Tibial nerve (tissue), 4 donors: ENCODE measurements at regions not wholly inside any gene's neighbourhood (a gene's known extent, or its start where the extent isn't known, plus 50 kb on each side); places are given as distances from the start of the nearest gene placed in this dataset.

Experiments
- DNase-seq, 2 donors: peaks; one replicate each; pipeline ENCODE4 v3.0.0-alpha.2; 2019; ENCODE audit warnings: low spot score in 2 of 2
- H3K27ac ChIP-seq, 4 donors: fragments of 200-600 bp; sonication (generic) in 3 of 4; one replicate each; pipeline ENCODE4 v1.5.1; 2017 to 2019; ENCODE audit warnings: mild to moderate bottlenecking in 1 of 4
- H3K27me3 ChIP-seq, 2 donors: fragments of 200-600 bp; sonication (generic) in 1 of 2; one replicate each; pipeline versions ENCODE4 v1.5.1 to v1.6.0; 2017 to 2019
- H3K36me3 ChIP-seq, 3 donors: fragments of 200-600 bp; sonication (generic); one replicate each; pipeline ENCODE4 v1.5.1; 2018 to 2019
- H3K4me1 ChIP-seq, 4 donors: fragments of 200-600 bp; sonication (generic) in 3 of 4; one replicate each; pipeline ENCODE4 v1.5.1; 2017 to 2019
- H3K4me3 ChIP-seq, 4 donors: fragments of 200-600 bp; sonication (generic) in 3 of 4; one replicate each; pipeline ENCODE4 v1.5.1; 2017 to 2019; ENCODE audit warnings: mild to moderate bottlenecking in 1 of 4, moderate library complexity in 1 of 4
- H3K9me3 ChIP-seq, 4 donors: fragments of 200-600 bp; sonication (generic) in 3 of 4; one replicate each; pipeline ENCODE4 v1.5.1; 2017 to 2019
- CTCF ChIP-seq, 5 experiments: fragments of 200-600 bp in 3 of 5; fragments of 450-650 bp in 2 of 5; sonication (generic) in 3 of 5; IDR thresholded peaks; one replicate each; pipeline ENCODE4 v1.5.1; 2016 to 2019; ENCODE audit warnings: antibody characterized with exemption in 5 of 5, mild to moderate bottlenecking in 3 of 5, moderate library complexity in 2 of 5
- EP300 ChIP-seq, 2 donors: sonication (generic); formaldehyde crosslinking; IDR thresholded peaks; one replicate each; pipeline ENCODE4 v1.6.1; 2017; ENCODE audit warnings: antibody characterized with exemption in 2 of 2, mild to moderate bottlenecking in 1 of 2
- POLR2A ChIP-seq, 2 donors: fragments of 450-650 bp; IDR thresholded peaks; one replicate each; pipeline ENCODE4 v1.6.1; 2017; ENCODE audit warnings: antibody characterized with exemption in 2 of 2, mild to moderate bottlenecking in 2 of 2, moderate library complexity in 2 of 2
- WGBS, 2 donors: methylation state at CpG; one replicate each; pipeline ENCODE4 v1.1.5; 2018; 5-methylcytosine and 5-hydroxymethylcytosine counted together

GRCh38 chr16:62929593-62929992, 893.4 kb upstream of the CDH8 start:
- no peaks in the 10 kb centered on the region for H3K4me1 ChIP-seq
- DNase-seq: no peak
- TF ChIP-seq CTCF (IDR thresholded peaks at IDR 0.05) (no peak), POLR2A (IDR thresholded peaks at IDR 0.05) (no peak), EP300 (IDR thresholded peaks at IDR 0.05) (no peak)
- no peaks in the 10 kb centered on the region for H3K36me3 ChIP-seq
- H3K9me3 ChIP-seq: no peaks in the 10 kb centered on the region
- no peaks in the 10 kb centered on the region for H3K27me3 ChIP-seq
- WGBS, 2 donors: 48 to 51% methylated on average over 3 of the region's 3 CpGs
- H3K4me3 ChIP-seq: no peak overlapping the region
- no peak overlapping the region for H3K27ac ChIP-seq

GRCh38 chr16:62927122-62927521, 890.9 kb upstream of the CDH8 start:
- no peaks in the 10 kb centered on the region for H3K27me3 ChIP-seq
- WGBS, 2 donors: 36 to 39% methylated on average over 2 of the region's 2 CpGs
- H3K27ac ChIP-seq: no peak overlapping the region
- no peak for TF ChIP-seq POLR2A (IDR thresholded peaks at IDR 0.05)
- no peak for TF ChIP-seq CTCF (IDR thresholded peaks at IDR 0.05)
- no peak for TF ChIP-seq EP300 (IDR thresholded peaks at IDR 0.05)
- no peaks in the 10 kb centered on the region for H3K36me3 ChIP-seq
- H3K9me3 ChIP-seq: no peaks in the 10 kb centered on the region
- H3K4me3 ChIP-seq: no peak overlapping the region
- DNase-seq: no peak
- no peaks in the 10 kb centered on the region for H3K4me1 ChIP-seq

- H3K27ac ChIP-seq: no peak overlapping the region
- 76 to 77% methylated on average over 5 of the region's 5 CpGs for WGBS, 2 donors
Observed at GRCh38 chr16:62926121-62926801, 890.0 kb upstream of the CDH8 start.

GRCh38 chr16:62921904-62922303, 885.7 kb upstream of the CDH8 start:
- Histone ChIP-seq H3K4me3 (no peak overlapping the region), H3K4me1 (no peaks in the 10 kb centered on the region), H3K9me3 (no peaks in the 10 kb centered on the region), H3K27ac (no peak overlapping the region), H3K27me3 (no peaks in the 10 kb centered on the region), H3K36me3 (no peaks in the 10 kb centered on the region)
- TF ChIP-seq CTCF (IDR thresholded peaks at IDR 0.05) (no peak), POLR2A (IDR thresholded peaks at IDR 0.05) (no peak), EP300 (IDR thresholded peaks at IDR 0.05) (no peak)
- 63 to 66% methylated on average over 2 of the region's 2 CpGs for WGBS, 2 donors
- DNase-seq: no peak

More at GRCh38 chr16:62926121-62926801, 890.0 kb upstream of the CDH8 start:
- no peak for TF ChIP-seq CTCF (IDR thresholded peaks at IDR 0.05)
- no peak for TF ChIP-seq POLR2A (IDR thresholded peaks at IDR 0.05)
- no peak for TF ChIP-seq EP300 (IDR thresholded peaks at IDR 0.05)
- no peak for DNase-seq
- H3K9me3 ChIP-seq: no peaks in the 10 kb centered on the region
- H3K4me1 ChIP-seq: no peaks in the 10 kb centered on the region
- H3K4me3 ChIP-seq: no peak overlapping the region
- H3K36me3 ChIP-seq: no peaks in the 10 kb centered on the region
- no peaks in the 10 kb centered on the region for H3K27me3 ChIP-seq

- no peak for TF ChIP-seq CTCF (IDR thresholded peaks at IDR 0.05)
- no peak for TF ChIP-seq EP300 (IDR thresholded peaks at IDR 0.05)
- TF ChIP-seq POLR2A (IDR thresholded peaks at IDR 0.05): no peak
- Histone ChIP-seq H3K9me3 (no peaks in the 10 kb centered on the region), H3K4me3 (no peak overlapping the region)
Observed at GRCh38 chr16:62913924-62914323, 877.7 kb upstream of the CDH8 start.

More at GRCh38 chr16:62913924-62914323, 877.7 kb upstream of the CDH8 start:
- Histone ChIP-seq H3K36me3 (no peaks in the 10 kb centered on the region), H3K27me3 (no peaks in the 10 kb centered on the region), H3K4me1 (no peaks in the 10 kb centered on the region), H3K27ac (no peak overlapping the region)
- DNase-seq: no peak
